H9 (cell line): ENCODE measurements at regions not wholly inside any gene's neighbourhood (a gene's known extent, or its start where the extent isn't known, plus 50 kb on each side); places are given as distances from the start of the nearest gene placed in this dataset.

ENCODE experiments used
- DNase-seq: peaks from one replicate; pipeline ENCODE4 v3.0.0-alpha.2; 2017
- H2AFZ ChIP-seq: one replicate; pipeline ENCODE4 v1.6.1; 2013; ENCODE audit warnings: mild to moderate bottlenecking, low read length, control low read depth, moderate library complexity
- H2AK5ac ChIP-seq: 2 replicates; pipeline ENCODE4 v1.6.1; 2013; ENCODE audit warnings: low read length, control low read depth, mixed read lengths; ENCODE audit not compliant: insufficient read length
- H2BK120ac ChIP-seq: one replicate; pipeline ENCODE4 v1.6.1; 2013; ENCODE audit warnings: low read depth, mild to moderate bottlenecking, low read length, control low read depth, inconsistent platforms; ENCODE audit not compliant: poor library complexity, severe bottlenecking
- H2BK12ac ChIP-seq: 2 replicates; pipeline ENCODE4 v1.6.1; 2013; ENCODE audit warnings: low read length, control low read depth, mixed read lengths, low read depth; ENCODE audit not compliant: insufficient read length
- H2BK15ac ChIP-seq: 2 replicates; pipeline ENCODE4 v1.6.1; 2013; ENCODE audit warnings: low read depth, low read length, control low read depth
- H2BK20ac ChIP-seq: one replicate; pipeline ENCODE4 v1.6.1; 2013; ENCODE audit warnings: low read depth, mild to moderate bottlenecking, low read length, control low read depth, inconsistent platforms; ENCODE audit not compliant: poor library complexity, severe bottlenecking
- H2BK5ac ChIP-seq: 2 replicates; pipeline ENCODE4 v1.6.1; 2013; ENCODE audit warnings: low read length, control low read depth, mixed read lengths; ENCODE audit not compliant: insufficient read length
- H3K14ac ChIP-seq: 2 replicates; pipeline ENCODE4 v1.6.1; 2013; ENCODE audit warnings: low read length, control low read depth; ENCODE audit not compliant: insufficient read depth
- H3K18ac ChIP-seq: 2 replicates; pipeline ENCODE4 v1.6.1; 2013; ENCODE audit warnings: low read depth, mild to moderate bottlenecking, mixed read lengths, low read length, control low read depth; ENCODE audit not compliant: insufficient read length
- H3K23ac ChIP-seq: 2 replicates; pipeline ENCODE4 v1.6.1; 2013; ENCODE audit warnings: low read length, control low read depth, mixed read lengths, low read depth; ENCODE audit not compliant: insufficient read length
- H3K23me2 ChIP-seq: 2 replicates; pipeline ENCODE4 v1.6.1; 2013; ENCODE audit warnings: low read depth, mild to moderate bottlenecking, mixed read lengths, low read length, control low read depth; ENCODE audit not compliant: insufficient read length, poor library complexity, severe bottlenecking
- H3K27ac ChIP-seq: 2 replicates; pipeline ENCODE4 v1.5.1; 2013; ENCODE audit warnings: low read length, control low read depth, mixed read lengths, low read depth; ENCODE audit not compliant: insufficient read length
- H3K27me3 ChIP-seq: 2 replicates; pipeline ENCODE4 v1.6.1; 2013; ENCODE audit warnings: low read length, control low read depth, inconsistent platforms; ENCODE audit not compliant: insufficient read depth
- H3K4ac ChIP-seq: 2 replicates; pipeline ENCODE4 v1.6.1; 2013; ENCODE audit warnings: low read depth, mild to moderate bottlenecking, control low read depth, inconsistent platforms, low read length, moderate library complexity
- H3K4me1 ChIP-seq: 2 replicates; pipeline ENCODE4 v1.6.1; 2013; ENCODE audit warnings: low read length, control low read depth, inconsistent platforms; ENCODE audit not compliant: insufficient read depth
- H3K4me2 ChIP-seq: 2 replicates; pipeline ENCODE4 v1.6.1; 2013; ENCODE audit warnings: low read length, control low read depth, mixed read lengths; ENCODE audit not compliant: insufficient read length, insufficient read depth
- H3K56ac ChIP-seq: 2 replicates; pipeline ENCODE4 v1.6.1; 2013; ENCODE audit warnings: low read depth, mild to moderate bottlenecking, mixed read lengths, low read length, control low read depth; ENCODE audit not compliant: insufficient read length
- H3K79me1 ChIP-seq: 2 replicates; pipeline ENCODE4 v1.6.1; 2013; ENCODE audit warnings: low read depth, mild to moderate bottlenecking, moderate library complexity, low read length, control low read depth, inconsistent platforms; ENCODE audit not compliant: insufficient read depth, poor library complexity, severe bottlenecking
- H3K79me2 ChIP-seq: 2 replicates; pipeline ENCODE4 v1.6.1; 2013; ENCODE audit warnings: low read length, control low read depth, inconsistent platforms; ENCODE audit not compliant: insufficient read depth
- H3K9ac ChIP-seq: 2 replicates; pipeline ENCODE4 v1.6.1; 2013; ENCODE audit warnings: low read length, control low read depth, mixed read lengths; ENCODE audit not compliant: insufficient read length; ENCODE audit errors: extremely low read depth
- H3K9me3 ChIP-seq: one replicate; pipeline ENCODE4 v1.6.1; 2013; ENCODE audit warnings: low read depth, low read length, inconsistent platforms; ENCODE audit not compliant: control insufficient read depth
- H3T11ph ChIP-seq: one replicate; pipeline ENCODE4 v1.6.1; 2013; ENCODE audit warnings: mild to moderate bottlenecking, low read length, control low read depth, inconsistent platforms
- H4K20me1 ChIP-seq: one replicate; pipeline ENCODE4 v1.6.1; 2013; ENCODE audit not compliant: control insufficient read depth, insufficient read length, insufficient read depth
- H4K5ac ChIP-seq: 2 replicates; pipeline ENCODE4 v1.6.1; 2013; ENCODE audit warnings: low read depth, mild to moderate bottlenecking, mixed read lengths, low read length, control low read depth; ENCODE audit not compliant: insufficient read length
- H4K8ac ChIP-seq: replicated peaks from 2 replicates; pipeline ENCODE4 v1.6.1; 2013; ENCODE audit warnings: low read length, control low read depth, mixed read lengths, low read depth; ENCODE audit not compliant: insufficient read length
- H4K91ac ChIP-seq: 2 replicates; pipeline ENCODE4 v1.6.1; 2013; ENCODE audit warnings: low read depth, mild to moderate bottlenecking, moderate library complexity, mixed read lengths, low read length, control low read depth; ENCODE audit not compliant: insufficient read length
- H3K27ac Mint-ChIP-seq, 3 experiments: 2 replicates in 2 of 3; 3 replicates in 1 of 3; pipeline ENCODE4 v1.8.0; 2020 to 2021; ENCODE audit warnings: mixed read lengths in 3 of 3, mild to moderate bottlenecking in 1 of 3, moderate library complexity in 1 of 3
- H3K27me3 Mint-ChIP-seq: 2 replicates; pipeline ENCODE4 v1.8.0; 2021; ENCODE audit warnings: low read depth, mild to moderate bottlenecking, moderate library complexity, mixed read lengths
- H3K36me3 Mint-ChIP-seq, 3 experiments: 2 replicates in 2 of 3; 3 replicates in 1 of 3; pipeline ENCODE4 v1.8.0; 2020 to 2021; ENCODE audit warnings: low read depth in 3 of 3, mixed read lengths in 3 of 3; ENCODE audit not compliant: insufficient read depth in 1 of 3
- H3K4me1 Mint-ChIP-seq, 2 experiments: 2 replicates each; pipeline ENCODE4 v1.8.0; 2020; ENCODE audit warnings: mixed read lengths in 2 of 2
- H3K4me3 Mint-ChIP-seq, 2 experiments: 2 replicates in 1 of 2; 3 replicates in 1 of 2; pipeline ENCODE4 v1.8.0; 2020 to 2021; ENCODE audit warnings: mild to moderate bottlenecking in 2 of 2, mixed read lengths in 2 of 2, moderate library complexity in 1 of 2
- H3K9me3 Mint-ChIP-seq, 2 experiments: 2 replicates in 1 of 2; 3 replicates in 1 of 2; pipeline ENCODE4 v1.8.0; 2020; ENCODE audit warnings: mild to moderate bottlenecking in 2 of 2, mixed read lengths in 2 of 2, moderate library complexity in 1 of 2
- CTCF ChIP-seq: fragments of 200-600 bp; sonication (generic); conservative IDR thresholded peaks from 3 replicates; pipeline ENCODE4 v1.8.0; 2021; ENCODE audit warnings: antibody characterized with exemption, mild to moderate bottlenecking
- WGBS: extraction: QIAGEN DNeasy Blood & Tissue Kit; methylation state at CpG from one replicate; pipeline ENCODE4 v1.1.7; 2013; ENCODE audit warnings: missing lambda C conversion rate, low lambda C conversion rate, mixed read lengths; ENCODE audit not compliant: insufficient read length; ENCODE audit errors: extremely low coverage; 5-methylcytosine and 5-hydroxymethylcytosine counted together

- Histone ChIP-seq H3K4me1 (no peaks in the 10 kb centered on the region), H2BK120ac (no peak overlapping the region), H2BK15ac (no peak overlapping the region), H3K18ac (no peak overlapping the region), H3K56ac (no peak overlapping the region), H3K79me1 (no peaks in the 10 kb centered on the region), H3K14ac (no peak overlapping the region), H3K27ac (no peak overlapping the region), H4K91ac (no peak overlapping the region), H2AK5ac (no peak overlapping the region), H2BK20ac (no peak overlapping the region), H3T11ph (no peak overlapping the region), H3K23me2 (no peaks in the 10 kb centered on the region), H3K4ac (no peak overlapping the region), H4K8ac (no peak overlapping the region), H3K23ac (no peak overlapping the region), H3K27me3 (no peaks in the 10 kb centered on the region), H4K20me1 (no peaks in the 10 kb centered on the region), H2BK5ac (no peak overlapping the region), H2AFZ (no peak overlapping the region), H2BK12ac (no peak overlapping the region), H3K9ac (no peak overlapping the region), H4K5ac (no peak overlapping the region), H3K79me2 (no peaks in the 10 kb centered on the region), H3K4me2 (no peak overlapping the region), H3K9me3 (no peaks in the 10 kb centered on the region)
- TF ChIP-seq CTCF: no peak
- H3K27me3 Mint-ChIP-seq: no peaks in the 10 kb centered on the region
- H3K27ac Mint-ChIP-seq: no peak overlapping the region
- H3K36me3 Mint-ChIP-seq: no peaks in the 10 kb centered on the region
- H3K9me3 Mint-ChIP-seq: no peaks in the 10 kb centered on the region
- no peak for DNase-seq
- H3K4me1 Mint-ChIP-seq: peaks cover 10 to 12% of the 10 kb centered on the region in 2 experiments
- WGBS: no CpG with 5 or more reads among the region's 2 CpGs
- H3K4me3 Mint-ChIP-seq: no peak overlapping the region
Measured at GRCh38 chr17:55660178-55660886, 62.3 kb downstream of the TMEM100 start.
